ENCODE measurements at regions not wholly inside any gene's neighbourhood (a gene's known extent, or its start where the extent isn't known, plus 50 kb on each side); places are given as distances from the start of the nearest gene placed in this dataset.

GRCh38 chr2:18999198-18999597, 359.2 kb downstream of the OSR1 start:
- H3K27me3 ChIP-seq (ENCODE audit: insufficient read depth, low read depth, low read length), result no peaks in the 10 kb centered on the region
- no peak overlapping the region for H3K4me3 ChIP-seq (ENCODE audit: low read length)
- no peak overlapping the region for H2AFZ ChIP-seq (ENCODE audit: low read depth, low read length)
- no peak for TF ChIP-seq RAD21 (conservative IDR thresholded peaks at IDR 0.05)
- TF ChIP-seq, protein P1, sequence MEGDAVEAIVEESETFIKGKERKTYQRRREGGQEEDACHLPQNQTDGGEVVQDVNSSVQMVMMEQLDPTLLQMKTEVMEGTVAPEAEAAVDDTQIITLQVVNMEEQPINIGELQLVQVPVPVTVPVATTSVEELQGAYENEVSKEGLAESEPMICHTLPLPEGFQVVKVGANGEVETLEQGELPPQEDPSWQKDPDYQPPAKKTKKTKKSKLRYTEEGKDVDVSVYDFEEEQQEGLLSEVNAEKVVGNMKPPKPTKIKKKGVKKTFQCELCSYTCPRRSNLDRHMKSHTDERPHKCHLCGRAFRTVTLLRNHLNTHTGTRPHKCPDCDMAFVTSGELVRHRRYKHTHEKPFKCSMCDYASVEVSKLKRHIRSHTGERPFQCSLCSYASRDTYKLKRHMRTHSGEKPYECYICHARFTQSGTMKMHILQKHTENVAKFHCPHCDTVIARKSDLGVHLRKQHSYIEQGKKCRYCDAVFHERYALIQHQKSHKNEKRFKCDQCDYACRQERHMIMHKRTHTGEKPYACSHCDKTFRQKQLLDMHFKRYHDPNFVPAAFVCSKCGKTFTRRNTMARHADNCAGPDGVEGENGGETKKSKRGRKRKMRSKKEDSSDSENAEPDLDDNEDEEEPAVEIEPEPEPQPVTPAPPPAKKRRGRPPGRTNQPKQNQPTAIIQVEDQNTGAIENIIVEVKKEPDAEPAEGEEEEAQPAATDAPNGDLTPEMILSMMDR (IDR thresholded peaks at IDR 0.05; ENCODE audit: poor library complexity, severe bottlenecking), result no peak
- TF ChIP-seq EP300 (conservative IDR thresholded peaks at IDR 0.05; ENCODE audit: poor library complexity, severe bottlenecking), result no peak
- TF ChIP-seq POLR2AphosphoS5 (IDR thresholded peaks at IDR 0.05), result no peak
- TF ChIP-seq TAF1 (IDR thresholded peaks at IDR 0.05; ENCODE audit: low read depth), result no peak
- TF ChIP-seq MXI1 (conservative IDR thresholded peaks at IDR 0.05; ENCODE audit: poor library complexity, severe bottlenecking), result no peak
- TF ChIP-seq, protein P2, sequence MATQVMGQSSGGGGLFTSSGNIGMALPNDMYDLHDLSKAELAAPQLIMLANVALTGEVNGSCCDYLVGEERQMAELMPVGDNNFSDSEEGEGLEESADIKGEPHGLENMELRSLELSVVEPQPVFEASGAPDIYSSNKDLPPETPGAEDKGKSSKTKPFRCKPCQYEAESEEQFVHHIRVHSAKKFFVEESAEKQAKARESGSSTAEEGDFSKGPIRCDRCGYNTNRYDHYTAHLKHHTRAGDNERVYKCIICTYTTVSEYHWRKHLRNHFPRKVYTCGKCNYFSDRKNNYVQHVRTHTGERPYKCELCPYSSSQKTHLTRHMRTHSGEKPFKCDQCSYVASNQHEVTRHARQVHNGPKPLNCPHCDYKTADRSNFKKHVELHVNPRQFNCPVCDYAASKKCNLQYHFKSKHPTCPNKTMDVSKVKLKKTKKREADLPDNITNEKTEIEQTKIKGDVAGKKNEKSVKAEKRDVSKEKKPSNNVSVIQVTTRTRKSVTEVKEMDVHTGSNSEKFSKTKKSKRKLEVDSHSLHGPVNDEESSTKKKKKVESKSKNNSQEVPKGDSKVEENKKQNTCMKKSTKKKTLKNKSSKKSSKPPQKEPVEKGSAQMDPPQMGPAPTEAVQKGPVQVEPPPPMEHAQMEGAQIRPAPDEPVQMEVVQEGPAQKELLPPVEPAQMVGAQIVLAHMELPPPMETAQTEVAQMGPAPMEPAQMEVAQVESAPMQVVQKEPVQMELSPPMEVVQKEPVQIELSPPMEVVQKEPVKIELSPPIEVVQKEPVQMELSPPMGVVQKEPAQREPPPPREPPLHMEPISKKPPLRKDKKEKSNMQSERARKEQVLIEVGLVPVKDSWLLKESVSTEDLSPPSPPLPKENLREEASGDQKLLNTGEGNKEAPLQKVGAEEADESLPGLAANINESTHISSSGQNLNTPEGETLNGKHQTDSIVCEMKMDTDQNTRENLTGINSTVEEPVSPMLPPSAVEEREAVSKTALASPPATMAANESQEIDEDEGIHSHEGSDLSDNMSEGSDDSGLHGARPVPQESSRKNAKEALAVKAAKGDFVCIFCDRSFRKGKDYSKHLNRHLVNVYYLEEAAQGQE (IDR thresholded peaks at IDR 0.05; ENCODE audit: borderline replicate concordance), result no peak
- TF ChIP-seq SMC3 (conservative IDR thresholded peaks at IDR 0.05; ENCODE audit: poor library complexity), result no peak
- no peak for TF ChIP-seq EZH2 (IDR thresholded peaks at IDR 0.05; ENCODE audit: borderline replicate concordance, insufficient read depth, low read length, poor library complexity, severe bottlenecking)
- H3K79me2 ChIP-seq (replicated peaks; ENCODE audit: insufficient read depth, low read length), result no peaks in the 10 kb centered on the region
- no peak overlapping the region for H3K9ac ChIP-seq (ENCODE audit: low read length)
- no peak overlapping the region for H3K27ac ChIP-seq (ENCODE audit: low read length)
- H3K36me3 ChIP-seq (ENCODE audit: insufficient read depth, low read length), result no peaks in the 10 kb centered on the region
- no peak overlapping the region for H3K4me2 ChIP-seq (ENCODE audit: low read length)
- H3F3A ChIP-seq (ENCODE audit: insufficient read depth, low read length, poor library complexity, severe bottlenecking), result no peaks in the 10 kb centered on the region
- no peaks in the 10 kb centered on the region for H3K9me3 ChIP-seq (ENCODE audit: low read length)
- H3K9me2 ChIP-seq (ENCODE audit: insufficient read depth, low read length), result no peaks in the 10 kb centered on the region
- H4K20me1 ChIP-seq (ENCODE audit: insufficient read depth), result no peaks in the 10 kb centered on the region

- no peak overlapping the region for H3K27ac ChIP-seq (ENCODE audit: low read length)
- no peaks in the 10 kb centered on the region for H3K79me2 ChIP-seq (replicated peaks; ENCODE audit: insufficient read depth, low read length)
- no peaks in the 10 kb centered on the region for H3K9me2 ChIP-seq (ENCODE audit: insufficient read depth, low read length)
- no peaks in the 10 kb centered on the region for H4K20me1 ChIP-seq (ENCODE audit: insufficient read depth)
- no peaks in the 10 kb centered on the region for H3K9me3 ChIP-seq (ENCODE audit: low read length)
- no peak overlapping the region for H2AFZ ChIP-seq (ENCODE audit: low read depth, low read length)
- H3K36me3 ChIP-seq (ENCODE audit: insufficient read depth, low read length), result no peaks in the 10 kb centered on the region
- no peak overlapping the region for H3K9ac ChIP-seq (ENCODE audit: low read length)
- no peaks in the 10 kb centered on the region for H3F3A ChIP-seq (ENCODE audit: insufficient read depth, low read length, poor library complexity, severe bottlenecking)
- no peak overlapping the region for H3K4me2 ChIP-seq (ENCODE audit: low read length)
- TF ChIP-seq MXI1 (conservative IDR thresholded peaks at IDR 0.05; ENCODE audit: poor library complexity, severe bottlenecking) (no peak), EP300 (conservative IDR thresholded peaks at IDR 0.05; ENCODE audit: poor library complexity, severe bottlenecking) (no peak), RAD21 (conservative IDR thresholded peaks at IDR 0.05) (no peak), POLR2AphosphoS5 (IDR thresholded peaks at IDR 0.05) (no peak), TAF1 (IDR thresholded peaks at IDR 0.05; ENCODE audit: low read depth) (no peak), SMC3 (conservative IDR thresholded peaks at IDR 0.05; ENCODE audit: poor library complexity) (no peak), EZH2 (IDR thresholded peaks at IDR 0.05; ENCODE audit: borderline replicate concordance, insufficient read depth, low read length, poor library complexity, severe bottlenecking) (no peak)
- TF ChIP-seq, protein P1 (IDR thresholded peaks at IDR 0.05; ENCODE audit: poor library complexity, severe bottlenecking), result no peak
- TF ChIP-seq, protein P2 (IDR thresholded peaks at IDR 0.05; ENCODE audit: borderline replicate concordance), result no peak
- no peaks in the 10 kb centered on the region for H3K27me3 ChIP-seq (ENCODE audit: insufficient read depth, low read depth, low read length)
- H3K4me3 ChIP-seq (ENCODE audit: low read length), result no peak overlapping the region
Measured at GRCh38 chr2:18998491-18998890, 359.9 kb downstream of the OSR1 start.

Data from neural cell (in vitro differentiated cells).